Astrocyte (in vitro differentiated cells and primary cell): ENCODE measurements at regions not wholly inside any gene's neighbourhood (a gene's known extent, or its start where the extent isn't known, plus 50 kb on each side); places are given as distances from the start of the nearest gene placed in this dataset.

Experiments
- DNase-seq: peaks from one replicate; pipeline ENCODE4 v3.0.0-alpha.2; 2010; ENCODE audit warnings: low read depth
- FAIRE-seq: peaks from 2 replicates; lab custom pipeline; 2011; peaks lifted over from hg19 to GRCh38; lab: Jason Lieb, UNC
- H2AFZ ChIP-seq: 2 replicates; pipeline ENCODE4 v1.6.0; 2012; ENCODE audit warnings: low read depth, low read length, inconsistent platforms
- H3K27ac ChIP-seq: 2 replicates; pipeline ENCODE4 v1.5.1; 2011; ENCODE audit warnings: low read depth, low read length, inconsistent platforms
- H3K27me3 ChIP-seq: 2 replicates; pipeline ENCODE4 v1.6.0; 2011; ENCODE audit warnings: low read length, inconsistent platforms; ENCODE audit not compliant: insufficient read depth
- H3K36me3 ChIP-seq: 2 replicates; pipeline ENCODE4 v1.5.1; 2011; ENCODE audit warnings: low read length, inconsistent platforms; ENCODE audit not compliant: insufficient read depth
- H3K4me1 ChIP-seq: 2 replicates; pipeline ENCODE4 v1.5.1; 2011; ENCODE audit warnings: low read length, inconsistent platforms; ENCODE audit not compliant: insufficient read depth
- H3K4me2 ChIP-seq: 2 replicates; pipeline ENCODE4 v1.6.0; 2012; ENCODE audit warnings: low read length, inconsistent platforms
- H3K4me3 ChIP-seq: 2 replicates; pipeline ENCODE4 v1.5.1; 2011; ENCODE audit warnings: low read depth, mild to moderate bottlenecking, low read length, inconsistent platforms; ENCODE audit not compliant: insufficient read depth
- H3K79me2 ChIP-seq: 2 replicates; pipeline ENCODE4 v1.6.0; 2012; ENCODE audit warnings: mild to moderate bottlenecking, low read length, inconsistent platforms; ENCODE audit not compliant: insufficient read depth
- H3K9ac ChIP-seq: 2 replicates; pipeline ENCODE4 v1.6.0; 2012; ENCODE audit warnings: mild to moderate bottlenecking, low read length, inconsistent platforms
- H3K9me3 ChIP-seq: 2 replicates; pipeline ENCODE4 v1.5.1; 2012; ENCODE audit warnings: low read depth, mild to moderate bottlenecking, low read length, inconsistent platforms; ENCODE audit not compliant: insufficient read depth
- H4K20me1 ChIP-seq: 2 replicates; pipeline ENCODE4 v1.6.0; 2012; ENCODE audit warnings: low read length, inconsistent platforms; ENCODE audit not compliant: insufficient read depth
- H3K27ac Mint-ChIP-seq: one replicate; pipeline ENCODE4 v1.8.0; 2021; ENCODE audit warnings: mild to moderate bottlenecking, mixed read lengths; ENCODE audit not compliant: unreplicated experiment
- H3K27me3 Mint-ChIP-seq: one replicate; pipeline ENCODE4 v1.8.0; 2021; ENCODE audit warnings: low read depth, mixed read lengths; ENCODE audit not compliant: unreplicated experiment
- H3K36me3 Mint-ChIP-seq: one replicate; pipeline ENCODE4 v1.8.0; 2021; ENCODE audit warnings: low read depth, mixed read lengths; ENCODE audit not compliant: unreplicated experiment
- H3K4me1 Mint-ChIP-seq: one replicate; pipeline ENCODE4 v1.8.0; 2021; ENCODE audit warnings: low read depth, mixed read lengths; ENCODE audit not compliant: unreplicated experiment
- H3K4me3 Mint-ChIP-seq: one replicate; pipeline ENCODE4 v1.8.0; 2021; ENCODE audit warnings: mild to moderate bottlenecking, moderate library complexity, mixed read lengths; ENCODE audit not compliant: unreplicated experiment
- H3K9me3 Mint-ChIP-seq: one replicate; pipeline ENCODE4 v1.8.0; 2021; ENCODE audit warnings: mild to moderate bottlenecking, mixed read lengths; ENCODE audit not compliant: unreplicated experiment
- EZH2 ChIP-seq: IDR thresholded peaks from 2 replicates; pipeline ENCODE4 v1.6.1; 2012; ENCODE audit warnings: mild to moderate bottlenecking, low read length, inconsistent platforms; ENCODE audit not compliant: insufficient read depth
- TF ChIP-seq, protein P1 (sequence below): IDR thresholded peaks from 2 replicates; pipeline ENCODE4 v1.5.1; 2011; ENCODE audit warnings: low read depth, mild to moderate bottlenecking, inconsistent platforms, low read length, moderate library complexity; ENCODE audit not compliant: insufficient read depth

DNA sequence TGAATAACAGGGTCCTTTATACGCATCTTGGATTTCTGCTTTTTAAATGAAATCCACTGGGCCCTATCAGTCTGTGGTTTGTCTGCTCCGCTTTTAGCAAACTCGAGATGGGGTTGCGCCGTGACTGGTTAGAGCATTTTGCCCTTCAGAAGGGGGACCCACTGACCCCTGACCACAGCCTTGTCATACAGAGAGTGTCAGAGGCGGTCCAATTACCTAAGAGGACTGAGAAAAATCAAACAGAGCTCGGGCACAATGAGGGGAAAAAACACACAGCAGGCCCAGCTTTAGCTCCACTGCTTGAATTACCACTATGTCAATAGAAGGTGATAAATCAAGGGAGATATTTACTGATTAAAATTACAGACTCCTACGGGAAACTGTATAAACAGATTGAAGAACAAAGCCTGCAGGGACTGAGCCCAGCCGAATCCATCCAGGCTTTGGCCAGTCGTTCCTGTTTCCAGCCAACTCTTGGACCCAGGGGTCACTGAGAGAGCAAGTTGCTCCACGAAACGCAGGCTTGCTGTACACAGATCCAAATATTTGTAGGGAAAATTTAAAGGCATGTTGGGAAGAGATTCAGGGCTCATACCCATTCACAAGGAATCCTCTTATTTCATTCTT, 131.9 kb upstream of the ZFHX3 start:
- H3K4me3 ChIP-seq = no peak overlapping the region
- H3K36me3 Mint-ChIP-seq = no peaks in the 10 kb centered on the region
- no peaks in the 10 kb centered on the region for H3K9me3 ChIP-seq
- DNase-seq (no peak), FAIRE-seq (no peak)
- peaks cover 17% of the 10 kb centered on the region for H3K27me3 Mint-ChIP-seq
- H3K27ac Mint-ChIP-seq = no peak overlapping the region
- H3K27ac ChIP-seq = no peak overlapping the region
- H3K9ac ChIP-seq = no peak overlapping the region
- no peaks in the 10 kb centered on the region for H3K9me3 Mint-ChIP-seq
- H2AFZ ChIP-seq = no peak overlapping the region
- no peaks in the 10 kb centered on the region for H3K36me3 ChIP-seq
- no peaks in the 10 kb centered on the region for H3K27me3 ChIP-seq
- no peak overlapping the region for H3K4me2 ChIP-seq
- no peaks in the 10 kb centered on the region for H3K4me1 Mint-ChIP-seq
- no peaks in the 10 kb centered on the region for H3K79me2 ChIP-seq
- no peak overlapping the region for H3K4me3 Mint-ChIP-seq
- no peaks in the 10 kb centered on the region for H3K4me1 ChIP-seq
- H4K20me1 ChIP-seq = no peaks in the 10 kb centered on the region
- no peak for TF ChIP-seq EZH2
- TF ChIP-seq, protein P1, sequence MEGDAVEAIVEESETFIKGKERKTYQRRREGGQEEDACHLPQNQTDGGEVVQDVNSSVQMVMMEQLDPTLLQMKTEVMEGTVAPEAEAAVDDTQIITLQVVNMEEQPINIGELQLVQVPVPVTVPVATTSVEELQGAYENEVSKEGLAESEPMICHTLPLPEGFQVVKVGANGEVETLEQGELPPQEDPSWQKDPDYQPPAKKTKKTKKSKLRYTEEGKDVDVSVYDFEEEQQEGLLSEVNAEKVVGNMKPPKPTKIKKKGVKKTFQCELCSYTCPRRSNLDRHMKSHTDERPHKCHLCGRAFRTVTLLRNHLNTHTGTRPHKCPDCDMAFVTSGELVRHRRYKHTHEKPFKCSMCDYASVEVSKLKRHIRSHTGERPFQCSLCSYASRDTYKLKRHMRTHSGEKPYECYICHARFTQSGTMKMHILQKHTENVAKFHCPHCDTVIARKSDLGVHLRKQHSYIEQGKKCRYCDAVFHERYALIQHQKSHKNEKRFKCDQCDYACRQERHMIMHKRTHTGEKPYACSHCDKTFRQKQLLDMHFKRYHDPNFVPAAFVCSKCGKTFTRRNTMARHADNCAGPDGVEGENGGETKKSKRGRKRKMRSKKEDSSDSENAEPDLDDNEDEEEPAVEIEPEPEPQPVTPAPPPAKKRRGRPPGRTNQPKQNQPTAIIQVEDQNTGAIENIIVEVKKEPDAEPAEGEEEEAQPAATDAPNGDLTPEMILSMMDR = no peak

DNA sequence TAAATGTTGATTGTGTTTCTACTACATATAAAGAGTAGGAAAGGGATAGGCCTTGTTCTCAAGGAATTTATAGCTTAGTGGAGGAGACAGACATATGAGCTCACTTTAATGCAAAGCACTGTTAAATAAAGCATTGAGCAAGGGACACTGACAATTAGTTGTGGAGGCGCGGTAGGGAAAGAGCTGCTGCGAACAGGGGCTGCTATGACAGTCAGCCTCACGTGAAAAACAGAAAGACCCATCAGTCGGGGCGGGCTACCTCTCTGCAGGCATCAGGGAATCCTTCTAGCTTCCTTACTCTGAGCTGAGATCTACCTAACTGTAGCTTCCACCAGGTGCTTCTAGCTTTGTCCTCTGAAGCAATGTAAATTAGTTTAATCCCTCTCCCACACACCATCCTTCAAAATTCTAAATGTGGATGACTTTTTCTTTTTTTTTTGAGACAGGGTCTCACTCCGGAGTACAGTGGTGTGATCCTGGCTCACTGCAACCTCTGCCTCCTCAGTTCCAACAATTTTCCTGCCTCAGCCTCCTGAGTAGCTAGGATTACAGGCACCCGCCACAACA, 129.9 kb upstream of the ZFHX3 start:
- peaks cover 14% of the 10 kb centered on the region for H3K27me3 Mint-ChIP-seq
- no peaks in the 10 kb centered on the region for H3K9me3 Mint-ChIP-seq
- Histone ChIP-seq H3K4me1 (peaks cover 7% of the 10 kb centered on the region), H3K27me3 (no peaks in the 10 kb centered on the region), H3K36me3 (no peaks in the 10 kb centered on the region), H3K9me3 (no peaks in the 10 kb centered on the region), H3K4me2 (no peak overlapping the region), H3K79me2 (no peaks in the 10 kb centered on the region), H2AFZ (no peak overlapping the region), H4K20me1 (no peaks in the 10 kb centered on the region), H3K4me3 (no peak overlapping the region), H3K27ac (no peak overlapping the region), H3K9ac (no peak overlapping the region)
- no peak overlapping the region for H3K27ac Mint-ChIP-seq
- TF ChIP-seq, protein P1 = no peak
- TF ChIP-seq EZH2 = no peak
- H3K36me3 Mint-ChIP-seq = no peaks in the 10 kb centered on the region
- H3K4me1 Mint-ChIP-seq = no peaks in the 10 kb centered on the region
- DNase-seq (no peak), FAIRE-seq (no peak)
- no peak overlapping the region for H3K4me3 Mint-ChIP-seq

DNA sequence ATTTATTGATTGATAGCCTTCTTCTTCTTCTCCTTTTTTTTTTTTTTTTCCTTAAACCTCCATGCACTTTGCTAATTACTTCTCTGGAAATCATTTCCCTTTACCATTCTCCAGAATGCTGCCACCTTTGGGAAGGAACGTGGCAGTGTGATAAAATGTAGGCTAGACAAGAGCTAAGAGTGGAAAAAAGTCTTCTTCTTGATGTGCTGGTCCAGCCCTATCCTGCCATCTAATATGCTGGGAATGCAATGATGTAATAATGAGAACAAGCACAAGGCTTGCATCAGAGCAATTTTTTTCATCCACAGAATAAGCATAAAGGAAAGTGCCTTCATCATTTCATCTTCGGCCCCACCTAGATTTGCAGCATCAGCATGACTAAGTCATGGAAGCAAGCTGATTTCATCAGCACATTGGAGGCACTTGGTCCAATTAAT, 128.7 kb upstream of the ZFHX3 start:
- Histone ChIP-seq H3K36me3 (no peaks in the 10 kb centered on the region), H3K79me2 (no peaks in the 10 kb centered on the region), H4K20me1 (no peaks in the 10 kb centered on the region), H3K4me1 (peaks cover 16% of the 10 kb centered on the region), H2AFZ (no peak overlapping the region), H3K9ac (no peak overlapping the region), H3K4me3 (no peak overlapping the region), H3K4me2 (no peak overlapping the region), H3K27ac (no peak overlapping the region), H3K9me3 (no peaks in the 10 kb centered on the region), H3K27me3 (no peaks in the 10 kb centered on the region)
- DNase-seq = peak; percentile 86
- TF ChIP-seq, protein P1 = peak; percentile 46
- no peak for TF ChIP-seq EZH2
- Mint-ChIP-seq H3K27ac (no peak overlapping the region), H3K9me3 (no peaks in the 10 kb centered on the region), H3K4me3 (no peak overlapping the region), H3K36me3 (no peaks in the 10 kb centered on the region), H3K4me1 (peaks cover 2% of the 10 kb centered on the region), H3K27me3 (peaks cover 8% of the 10 kb centered on the region)
- peak; percentile 50 for FAIRE-seq
